RPMI7951 (cell line): ENCODE measurements at regions not wholly inside any gene's neighbourhood (a gene's known extent, or its start where the extent isn't known, plus 50 kb on each side); places are given as distances from the start of the nearest gene placed in this dataset.
"Not testable (repeated sequence)": the region's sequence is repeated elsewhere in the genome, so short reads cannot be mapped to it uniquely, and the experiment has no call there.

Experiments
- DNase-seq: peaks from one replicate; pipeline ENCODE4 v3.0.0-alpha.2; 2012; ENCODE audit warnings: low read depth

GRCh38 chr1:101483982-101484688, 247.3 kb downstream of the S1PR1 start:
- no peak for DNase-seq

DNA sequence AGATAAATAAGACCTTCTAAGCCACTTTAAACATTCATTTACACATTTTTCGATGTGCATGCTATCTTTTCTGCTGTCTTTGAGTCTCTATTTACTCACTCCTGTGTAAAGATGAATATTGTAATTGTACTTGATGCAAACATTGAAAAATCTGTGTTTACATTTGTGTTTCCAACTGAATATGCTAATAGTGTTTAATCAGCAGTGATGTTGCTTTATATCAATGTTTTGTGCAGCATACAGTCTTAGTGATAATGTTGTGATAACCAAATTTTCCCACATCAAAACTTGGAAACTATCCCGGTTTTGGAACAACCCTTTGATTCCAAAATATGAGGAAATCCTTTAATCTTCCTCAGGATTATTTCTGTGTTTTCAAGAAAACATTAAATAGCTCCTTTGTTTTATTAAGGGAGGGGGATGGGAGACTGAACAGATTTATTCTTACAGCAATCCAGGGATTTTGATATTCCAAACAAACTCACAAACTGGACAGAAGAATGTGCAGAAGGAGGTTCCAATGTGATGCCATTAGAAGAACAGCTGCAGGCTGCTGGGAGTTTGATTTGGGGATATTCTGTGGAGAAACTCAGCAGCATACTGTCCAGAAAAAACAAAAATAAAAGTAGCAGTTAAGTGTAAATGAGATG, 248.0 kb downstream of the S1PR1 start:
- DNase-seq = no peak

- no peak for DNase-seq
Observed at GRCh38 chr1:101485712-101486111, 248.9 kb downstream of the S1PR1 start.

DNA sequence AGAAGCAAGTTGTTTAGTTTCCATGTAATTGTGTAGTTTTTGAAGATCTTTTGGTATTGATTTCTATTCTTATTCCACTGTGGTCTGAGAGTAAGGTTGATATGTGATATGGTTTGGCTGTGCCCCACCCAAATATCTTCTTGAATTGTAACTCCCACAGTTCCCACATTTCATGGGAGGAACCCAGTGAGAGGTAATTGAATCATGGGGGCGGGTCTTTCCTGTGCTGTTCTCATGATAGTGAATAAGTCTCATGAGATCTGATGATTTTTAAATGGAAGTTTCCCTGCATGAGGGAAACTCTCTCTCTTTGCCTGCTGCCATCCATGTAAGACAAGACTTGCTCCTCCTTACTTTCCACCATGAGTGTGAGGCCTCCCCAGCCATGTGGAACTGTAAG, 255.3 kb downstream of the S1PR1 start:
- not testable (repeated sequence) for DNase-seq

GRCh38 chr1:101493920-101494319, 257.1 kb downstream of the S1PR1 start:
- DNase-seq = not testable (repeated sequence)

DNA sequence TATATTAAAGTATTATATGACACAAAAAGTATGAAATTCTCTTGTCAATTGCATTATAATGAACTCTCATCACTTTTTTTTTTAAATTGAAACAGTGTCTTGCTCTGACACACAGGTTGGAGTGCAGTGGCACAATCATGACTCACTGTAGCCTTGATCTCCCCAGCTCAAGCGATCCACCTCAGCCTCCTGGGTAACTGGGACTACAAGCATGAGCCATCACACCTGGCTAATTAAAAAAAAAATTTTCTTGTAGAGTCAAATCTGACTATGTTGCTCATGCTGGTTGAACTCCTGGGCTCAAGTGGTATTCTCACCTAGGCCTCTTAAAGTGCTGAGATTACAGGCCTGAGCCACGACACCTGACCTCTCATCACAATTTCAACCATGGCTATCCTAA, 259.3 kb downstream of the S1PR1 start:
- no peak for DNase-seq

DNA sequence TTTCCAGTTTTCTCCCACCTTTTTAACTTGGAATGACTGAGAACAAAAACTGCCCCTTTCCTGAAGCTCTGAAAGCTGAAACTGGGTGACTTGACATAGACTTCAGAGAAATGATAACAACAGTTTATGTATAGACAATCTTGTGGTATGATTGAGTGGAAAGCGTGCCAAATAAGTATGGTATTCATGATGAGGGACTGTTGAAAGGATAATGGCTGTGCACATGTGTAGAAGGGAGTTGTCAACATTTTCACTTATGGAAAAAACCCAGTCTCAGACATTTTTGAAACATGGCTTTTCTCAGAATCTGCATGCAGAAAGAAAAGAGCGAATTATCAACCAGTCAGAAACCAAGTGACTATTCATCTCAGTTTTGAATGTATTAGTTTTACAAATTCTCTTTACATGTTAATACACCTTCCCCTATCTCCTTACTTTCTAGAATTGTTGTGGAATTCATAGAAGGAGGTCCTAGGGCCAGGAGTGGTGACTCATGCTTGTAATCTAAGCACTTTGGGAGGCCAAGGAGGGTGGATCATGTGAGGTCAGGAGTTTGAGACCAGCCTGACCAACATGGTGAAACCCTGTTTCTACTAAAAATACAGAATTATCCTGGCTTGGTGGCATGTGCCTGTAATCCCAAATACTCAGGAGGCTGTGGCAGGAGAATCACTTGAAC, 261.2 kb downstream of the S1PR1 start:
- DNase-seq = no peak

DNA sequence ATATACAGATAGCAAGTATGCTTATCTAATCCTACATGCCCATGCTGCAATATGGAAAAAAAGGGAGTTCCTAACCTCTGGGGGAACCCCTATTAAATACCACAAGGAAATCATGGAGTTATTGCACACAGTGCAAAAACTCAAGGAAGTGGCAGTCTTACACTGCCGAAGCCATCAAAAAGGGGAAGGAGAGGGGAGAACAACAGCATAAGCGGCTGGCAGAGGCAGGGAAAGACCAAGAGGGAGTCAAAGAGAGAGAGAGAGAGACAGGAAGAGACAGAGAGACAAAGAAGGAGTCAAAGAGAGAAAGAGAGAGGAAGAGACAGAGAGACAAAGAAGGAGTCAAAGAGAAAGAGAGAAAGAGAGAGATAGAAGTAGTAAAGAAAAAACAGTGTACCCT, 267.3 kb downstream of the S1PR1 start:
- DNase-seq = not testable (repeated sequence)

DNA sequence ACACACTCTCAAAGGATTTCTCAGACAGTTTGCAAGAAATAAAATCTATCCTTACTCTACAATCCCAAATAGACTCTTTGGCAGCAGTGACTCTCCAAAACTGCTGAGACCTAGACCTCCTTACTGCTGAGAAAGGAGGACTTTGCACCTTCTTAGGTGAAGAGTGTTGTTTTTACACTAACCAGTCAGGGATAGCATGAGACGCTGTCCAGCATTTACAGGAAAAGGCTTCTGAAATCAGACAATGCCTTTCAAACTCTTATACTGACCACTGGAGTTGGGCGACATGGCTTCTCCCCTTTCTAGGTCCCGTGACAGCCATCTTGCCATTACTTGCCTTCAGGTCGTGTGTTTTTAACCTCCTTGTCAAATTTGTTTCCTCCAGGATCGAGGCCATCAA, 268.4 kb downstream of the S1PR1 start:
- DNase-seq = not testable (repeated sequence)

DNA sequence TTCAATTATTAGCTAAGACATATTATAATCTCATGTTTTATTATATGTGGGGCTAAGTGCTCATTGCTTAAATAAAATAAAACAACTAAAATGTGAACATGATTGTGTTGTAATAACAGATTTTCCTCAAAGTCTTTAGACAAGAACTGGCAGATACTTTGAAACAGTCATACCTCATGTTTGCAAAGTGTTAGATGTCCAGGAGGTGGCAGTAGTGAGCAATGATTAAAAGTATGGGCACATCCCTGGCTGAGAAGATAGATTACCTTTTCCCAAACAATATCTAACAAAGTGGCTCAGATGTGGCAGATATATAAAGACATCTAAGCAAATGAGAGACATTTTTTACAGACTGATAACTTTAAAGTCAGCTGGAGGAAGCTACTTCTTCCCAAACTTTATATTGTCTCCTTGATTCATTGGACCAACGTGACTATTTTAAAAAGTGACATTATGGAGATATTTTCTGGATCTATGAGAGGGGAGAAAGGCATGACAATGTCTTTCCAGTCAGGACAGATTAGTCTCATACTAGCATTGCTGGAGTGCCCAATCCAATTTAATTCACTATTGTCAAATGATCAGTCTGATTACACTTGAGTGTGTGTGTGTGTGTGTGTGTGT, 269.8 kb downstream of the S1PR1 start:
- peak; percentile 26 for DNase-seq

- peak; percentile 3 for DNase-seq
Observed at GRCh38 chr1:101507547-101507971, 270.7 kb downstream of the S1PR1 start.

- DNase-seq = no peak
Observed at GRCh38 chr1:101508913-101509312, 272.1 kb downstream of the S1PR1 start.

DNA sequence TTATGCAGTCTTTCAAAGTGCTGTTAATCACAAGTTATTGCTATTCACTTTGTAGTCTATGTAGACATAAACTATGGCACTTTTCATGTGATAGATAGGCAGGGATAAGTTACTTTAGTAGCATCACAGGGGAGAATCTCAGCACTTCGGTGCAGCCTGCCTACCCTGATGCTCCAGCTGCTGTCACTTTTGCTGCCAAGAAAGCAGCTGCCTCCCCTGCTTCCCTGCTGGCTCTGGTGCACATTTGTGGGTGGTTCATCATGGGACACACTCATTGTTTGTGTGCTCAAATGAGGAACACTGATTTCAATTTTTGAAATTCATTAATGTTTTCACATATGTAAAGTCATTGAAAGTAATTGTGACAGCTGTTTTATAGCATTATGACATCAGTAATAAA, 272.6 kb downstream of the S1PR1 start:
- no peak for DNase-seq

DNA sequence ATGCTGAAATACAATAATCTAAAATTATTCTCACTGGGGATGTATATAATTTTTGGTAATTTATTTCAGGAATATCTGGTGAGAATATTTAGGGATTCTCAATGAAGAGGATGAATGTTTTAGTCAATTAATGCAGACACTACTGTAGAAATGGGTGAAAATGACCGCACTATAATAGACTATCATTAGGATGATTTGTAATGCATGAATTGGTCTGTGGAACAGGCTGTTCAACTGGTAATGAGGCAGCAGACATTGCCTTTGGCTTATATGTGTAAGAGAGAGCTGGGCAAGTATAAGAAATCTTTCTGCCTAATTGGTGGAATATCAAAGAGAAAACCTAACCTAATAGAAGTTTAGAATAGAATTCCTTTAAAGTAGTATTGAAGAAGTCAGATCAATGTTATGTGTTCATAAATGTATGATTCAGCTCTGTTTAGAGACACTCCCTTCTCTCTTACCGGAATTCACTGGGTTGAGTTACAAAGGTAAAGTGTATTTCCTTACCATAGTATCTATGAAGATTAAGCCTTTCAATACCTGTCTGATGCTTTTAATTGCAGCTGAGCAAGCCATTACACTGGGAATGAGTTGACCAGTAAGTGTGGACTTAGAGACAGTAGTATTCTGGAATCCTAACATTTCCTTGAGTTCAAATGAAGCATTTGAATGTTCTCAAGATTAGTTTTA, 274.5 kb downstream of the S1PR1 start:
- DNase-seq = no peak

DNA sequence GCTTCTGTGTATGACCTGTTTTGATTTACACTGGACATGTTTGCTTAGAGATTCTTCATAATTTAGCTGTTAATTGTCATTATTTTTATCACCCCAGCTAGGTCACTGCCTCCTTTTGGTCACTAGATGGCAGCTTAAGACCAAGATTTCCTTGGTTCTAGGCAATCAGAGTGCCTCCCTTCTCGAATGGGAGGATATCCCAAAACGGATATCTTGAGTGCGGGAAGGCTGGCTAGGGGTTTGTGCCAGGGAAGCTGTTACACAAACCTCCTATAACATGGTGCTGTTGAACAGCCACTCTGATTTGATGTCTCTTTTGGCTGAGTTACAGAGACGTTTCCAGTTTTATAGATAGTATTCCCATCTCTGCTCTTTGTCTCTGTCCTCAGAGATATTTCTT, 283.5 kb downstream of the S1PR1 start:
- DNase-seq = peak; percentile 27

DNA sequence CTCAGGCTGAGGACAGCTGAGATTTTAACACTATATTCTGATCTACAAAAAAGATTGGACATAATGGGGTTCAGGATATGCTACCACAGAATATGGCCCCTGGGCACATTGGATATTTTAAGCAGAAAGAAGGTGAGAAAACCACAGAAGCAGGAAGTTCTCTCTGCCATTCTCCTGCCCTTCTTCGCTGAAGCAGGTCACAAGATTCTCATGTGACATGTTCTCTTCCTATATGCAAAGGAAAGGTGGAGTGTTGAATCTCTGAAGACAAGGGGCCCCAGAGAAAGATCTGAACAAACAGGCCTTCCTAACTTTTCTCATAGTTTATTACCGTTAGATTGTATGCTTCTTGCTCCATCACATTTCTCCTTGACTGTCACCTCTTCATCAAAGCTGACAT, 285.7 kb downstream of the S1PR1 start:
- DNase-seq = no peak

DNA sequence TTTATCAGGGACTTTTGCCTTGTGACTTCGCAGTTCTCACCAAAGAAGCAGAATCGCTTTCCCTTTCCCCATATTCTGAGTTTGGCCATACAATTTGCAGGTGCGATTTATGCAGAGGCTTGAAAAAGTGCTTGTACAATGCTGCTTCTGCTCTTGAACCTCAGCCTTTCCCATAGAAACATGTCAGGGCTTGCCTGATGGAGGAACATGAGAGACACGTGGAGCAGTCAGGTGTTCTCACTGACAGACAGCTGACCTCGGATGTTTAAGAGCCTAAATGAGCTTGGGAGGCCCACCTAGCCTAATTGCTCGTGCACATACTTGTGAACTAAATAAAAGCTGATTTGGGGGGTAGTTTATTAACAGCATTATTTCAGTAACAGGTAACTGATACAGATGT, 290.0 kb downstream of the S1PR1 start:
- no peak for DNase-seq

DNA sequence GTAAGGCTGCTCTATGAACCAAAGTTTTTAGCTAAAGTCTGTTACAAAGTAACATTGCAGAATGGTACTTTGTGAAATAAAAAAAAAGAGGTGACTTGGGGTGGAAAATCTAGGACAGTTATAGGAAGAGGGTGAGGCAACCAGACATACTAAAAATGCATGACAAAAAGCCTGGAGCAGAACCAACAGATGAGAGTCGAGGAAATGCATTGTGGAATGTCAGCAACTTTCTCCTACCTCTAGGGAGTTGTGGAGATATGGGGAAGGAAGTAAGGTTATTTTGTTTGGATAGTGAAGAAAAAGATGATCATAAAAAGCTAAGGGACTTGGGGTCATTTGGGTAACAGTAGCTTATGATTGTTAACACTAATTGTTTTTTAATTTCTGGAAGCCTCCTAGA, 295.6 kb downstream of the S1PR1 start:
- no peak for DNase-seq

DNA sequence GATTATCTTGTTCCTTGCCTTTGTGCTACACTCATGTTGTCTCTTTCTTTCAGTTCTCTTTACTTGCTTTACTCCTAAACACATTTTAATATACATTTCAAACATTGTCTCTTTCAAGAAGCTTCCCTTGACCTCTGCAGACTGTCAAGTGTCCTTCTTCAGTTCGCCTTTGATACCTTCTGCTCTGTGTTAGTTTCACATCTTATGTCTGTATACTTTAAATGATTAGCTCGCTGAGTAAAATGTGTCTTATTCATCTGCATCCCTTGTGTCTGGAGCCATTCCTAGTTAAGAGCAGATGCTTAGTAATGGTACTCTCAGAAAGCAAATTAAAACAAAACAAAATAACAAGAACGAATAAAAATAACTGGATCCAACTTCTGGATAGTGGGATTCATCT, 303.3 kb downstream of the S1PR1 start:
- no peak for DNase-seq

- DNase-seq = no peak
Observed at GRCh38 chr1:101546885-101547284, 310.1 kb downstream of the S1PR1 start.

GRCh38 chr1:101547357-101547756, 310.5 kb downstream of the S1PR1 start:
- no peak for DNase-seq

DNA sequence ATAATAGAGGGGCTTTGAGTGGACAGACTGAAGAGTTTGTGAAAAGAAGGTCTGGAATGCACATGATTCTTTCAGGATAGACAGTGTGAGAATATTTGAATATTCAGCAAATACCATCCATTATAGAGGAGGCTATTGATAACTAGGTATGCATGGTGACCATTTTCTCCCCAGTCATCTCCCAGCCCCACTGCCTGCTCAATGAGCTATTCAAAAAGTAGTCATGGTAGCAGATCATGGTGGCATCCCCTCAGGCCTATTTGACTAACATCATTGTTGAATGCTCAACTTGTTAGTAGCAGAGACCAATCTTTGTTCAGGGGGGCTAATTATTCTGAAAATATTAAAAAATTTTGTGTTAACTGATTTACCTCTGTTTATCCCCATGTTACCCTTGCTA, 311.6 kb downstream of the S1PR1 start:
- no peak for DNase-seq
